PFSK-1 (cell line): ENCODE measurements at regions not wholly inside any gene's neighbourhood (a gene's known extent, or its start where the extent isn't known, plus 50 kb on each side); places are given as distances from the start of the nearest gene placed in this dataset.

Experiments used
- POLR2AphosphoS5 ChIP-seq: IDR thresholded peaks from 2 replicates; pipeline ENCODE4 v1.6.1; 2012; ENCODE audit warnings: low read depth, mild to moderate bottlenecking, control low read depth, low read length, moderate library complexity
- SIN3A ChIP-seq: IDR thresholded peaks from 2 replicates; pipeline ENCODE4 v1.6.1; 2012; ENCODE audit warnings: mild to moderate bottlenecking, low read length, moderate library complexity, borderline replicate concordance; ENCODE audit not compliant: insufficient read depth
- TAF1 ChIP-seq: IDR thresholded peaks from 2 replicates; pipeline ENCODE4 v1.6.1; 2012; ENCODE audit warnings: low read length, control low read depth, borderline replicate concordance; ENCODE audit not compliant: insufficient read depth
- TF ChIP-seq, protein P1 (sequence below), 2 experiments: IDR thresholded peaks; 2 replicates each; pipeline versions ENCODE4 v1.6.1 to v1.8.0; 2011 to 2012; ENCODE audit warnings: low read depth in 2 of 2, low read length in 2 of 2, control low read depth in 1 of 2, inconsistent platforms in 1 of 2, mild to moderate bottlenecking in 1 of 2, moderate library complexity in 1 of 2; ENCODE audit not compliant: insufficient read depth in 1 of 2

DNA sequence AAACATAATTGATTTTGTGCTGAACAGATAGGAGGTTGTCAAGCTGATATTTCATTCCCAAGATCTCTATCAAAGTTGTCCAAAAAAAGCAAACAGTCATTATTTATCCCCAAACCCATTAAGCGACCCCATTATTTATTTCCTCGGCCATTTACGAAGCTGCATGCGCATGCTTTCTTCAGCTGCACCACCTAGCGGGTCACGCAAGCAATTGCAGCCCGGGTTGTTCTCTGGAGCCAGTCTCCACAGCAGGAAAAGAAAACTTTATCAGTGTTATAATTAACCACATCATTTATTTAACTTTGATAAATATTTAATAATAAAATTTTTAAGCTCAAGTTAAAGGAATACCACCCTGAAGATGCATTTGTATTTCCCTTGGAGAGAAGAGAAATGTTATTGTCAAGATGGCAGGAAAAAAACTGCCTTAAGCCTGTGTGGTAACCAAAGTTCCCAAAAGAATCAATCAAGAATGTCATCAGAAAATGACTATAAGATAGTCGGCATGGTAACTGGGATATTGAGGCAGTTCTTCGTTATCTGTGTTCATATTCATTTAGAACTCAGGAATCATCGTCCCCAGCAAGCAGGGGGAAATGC is 304.7 kb downstream of the FBXO15 start:
- TF ChIP-seq POLR2AphosphoS5, result no peak
- TF ChIP-seq, protein P1, sequence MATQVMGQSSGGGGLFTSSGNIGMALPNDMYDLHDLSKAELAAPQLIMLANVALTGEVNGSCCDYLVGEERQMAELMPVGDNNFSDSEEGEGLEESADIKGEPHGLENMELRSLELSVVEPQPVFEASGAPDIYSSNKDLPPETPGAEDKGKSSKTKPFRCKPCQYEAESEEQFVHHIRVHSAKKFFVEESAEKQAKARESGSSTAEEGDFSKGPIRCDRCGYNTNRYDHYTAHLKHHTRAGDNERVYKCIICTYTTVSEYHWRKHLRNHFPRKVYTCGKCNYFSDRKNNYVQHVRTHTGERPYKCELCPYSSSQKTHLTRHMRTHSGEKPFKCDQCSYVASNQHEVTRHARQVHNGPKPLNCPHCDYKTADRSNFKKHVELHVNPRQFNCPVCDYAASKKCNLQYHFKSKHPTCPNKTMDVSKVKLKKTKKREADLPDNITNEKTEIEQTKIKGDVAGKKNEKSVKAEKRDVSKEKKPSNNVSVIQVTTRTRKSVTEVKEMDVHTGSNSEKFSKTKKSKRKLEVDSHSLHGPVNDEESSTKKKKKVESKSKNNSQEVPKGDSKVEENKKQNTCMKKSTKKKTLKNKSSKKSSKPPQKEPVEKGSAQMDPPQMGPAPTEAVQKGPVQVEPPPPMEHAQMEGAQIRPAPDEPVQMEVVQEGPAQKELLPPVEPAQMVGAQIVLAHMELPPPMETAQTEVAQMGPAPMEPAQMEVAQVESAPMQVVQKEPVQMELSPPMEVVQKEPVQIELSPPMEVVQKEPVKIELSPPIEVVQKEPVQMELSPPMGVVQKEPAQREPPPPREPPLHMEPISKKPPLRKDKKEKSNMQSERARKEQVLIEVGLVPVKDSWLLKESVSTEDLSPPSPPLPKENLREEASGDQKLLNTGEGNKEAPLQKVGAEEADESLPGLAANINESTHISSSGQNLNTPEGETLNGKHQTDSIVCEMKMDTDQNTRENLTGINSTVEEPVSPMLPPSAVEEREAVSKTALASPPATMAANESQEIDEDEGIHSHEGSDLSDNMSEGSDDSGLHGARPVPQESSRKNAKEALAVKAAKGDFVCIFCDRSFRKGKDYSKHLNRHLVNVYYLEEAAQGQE (IDR thresholded peaks at IDR 0.05; ENCODE audit: insufficient read depth in 1 of 2, low read depth in 2 of 2, low read length in 2 of 2), result no peak
- TF ChIP-seq TAF1, result no peak
- no peak for TF ChIP-seq SIN3A
